Medulla oblongata (tissue), 1 donor: ENCODE measurements at regions not wholly inside any gene's neighbourhood (a gene's known extent, or its start where the extent isn't known, plus 50 kb on each side); places are given as distances from the start of the nearest gene placed in this dataset.

Source experiments
- DNase-seq: peaks from one replicate; pipeline ENCODE4 v3.0.0-alpha.2; 2015; ENCODE audit errors: extremely low spot score

- DNase-seq, result no peak
Observed at GRCh38 chr6:18335948-18336347, 51.2 kb upstream of the RNF144B start.

- no peak for DNase-seq
Observed at GRCh38 chr6:18334251-18334650, 52.9 kb upstream of the RNF144B start.

- peak; percentile 67 for DNase-seq
Observed at GRCh38 chr6:18330548-18331081, 56.5 kb upstream of the RNF144B start.

- no peak for DNase-seq
Observed at GRCh38 chr6:18329776-18330175, 57.4 kb upstream of the RNF144B start.

GRCh38 chr6:18328540-18328939, 58.6 kb upstream of the RNF144B start:
- no peak for DNase-seq

- DNase-seq, result no peak
Observed at GRCh38 chr6:18328070-18328469, 59.1 kb upstream of the RNF144B start.

GRCh38 chr6:18327626-18328025, 59.5 kb upstream of the RNF144B start:
- no peak for DNase-seq

- no peak for DNase-seq
Observed at GRCh38 chr6:18326980-18327379, 60.2 kb upstream of the RNF144B start.

GRCh38 chr6:18326001-18326400, 61.1 kb upstream of the RNF144B start:
- no peak for DNase-seq

GRCh38 chr6:18324706-18325042, 60.3 kb upstream of the DEK start:
- no peak for DNase-seq

GRCh38 chr6:18323935-18324705, 59.8 kb upstream of the DEK start:
- DNase-seq, result peak; percentile 70

GRCh38 chr6:18317850-18318249, 53.5 kb upstream of the DEK start:
- peak; percentile 66 for DNase-seq

- no peak for DNase-seq
Observed at GRCh38 chr6:18314317-18314997, 50.1 kb upstream of the DEK start.
